IMR-90 (cell line): ENCODE measurements at regions not wholly inside any gene's neighbourhood (a gene's known extent, or its start where the extent isn't known, plus 50 kb on each side); places are given as distances from the start of the nearest gene placed in this dataset.
A peak's percentile ranks its signal among the peaks of the same experiment; 100 is the strongest.

ENCODE experiments used
- ATAC-seq: fragments of 200-7000 bp; cut with Tn5 transposase; 2 replicates; pipeline ENCODE4 v1.9.1; 2020; ENCODE audit warnings: low read depth, mild to moderate bottlenecking, moderate library complexity
- BruUV-seq: library from RNA; stranded (reverse); fragments of 400-500 nt; replicated peaks from 2 replicates; lab custom pipeline; 2021; lab: Mats Ljungman, UMichigan
- CTCF ChIA-PET: fragments of 300-600 bp; formaldehyde crosslinking; extraction: SDS; loops from one replicate; lab custom pipeline; 2021; ENCODE audit warnings: antibody characterized with exemption; lab: Yijun Ruan, JAX
- POLR2A ChIA-PET: fragments of 300-600 bp; sonication (Branson Sonifier 250); formaldehyde crosslinking; loops from one replicate; lab custom pipeline; 2022; ENCODE audit warnings: antibody characterized with exemption; ENCODE audit not compliant: unreplicated experiment; lab: Charles Lee
- DNase-seq: peaks from one replicate; pipeline ENCODE4 v3.0.0; 2013
- H2AFZ ChIP-seq: replicated peaks from 2 replicates; pipeline ENCODE3; 2013; ENCODE audit warnings: low read length, mild to moderate bottlenecking; ENCODE audit not compliant: poor library complexity
- H2AK5ac ChIP-seq: 2 replicates; pipeline ENCODE4 v1.6.1; 2013; ENCODE audit warnings: low read depth, low read length, inconsistent platforms
- H2AK9ac ChIP-seq: replicated peaks from 2 replicates; pipeline ENCODE3; 2013; ENCODE audit warnings: mild to moderate bottlenecking, low read depth, low read length, moderate library complexity; ENCODE audit not compliant: poor library complexity
- H2BK120ac ChIP-seq: 2 replicates; pipeline ENCODE4 v1.6.1; 2013; ENCODE audit warnings: low read depth, low read length, inconsistent platforms
- H2BK15ac ChIP-seq: 3 replicates; pipeline ENCODE4 v1.6.1; 2013; ENCODE audit warnings: low read depth, low read length, inconsistent platforms
- H2BK20ac ChIP-seq: 2 replicates; pipeline ENCODE4 v1.6.1; 2013; ENCODE audit warnings: low read depth, mild to moderate bottlenecking, inconsistent platforms, low read length, moderate library complexity
- H2BK5ac ChIP-seq: 2 replicates; pipeline ENCODE4 v1.6.1; 2013; ENCODE audit warnings: mild to moderate bottlenecking, low read depth, low read length, inconsistent platforms; ENCODE audit not compliant: poor library complexity, severe bottlenecking
- H3K14ac ChIP-seq: replicated peaks from 2 replicates; pipeline ENCODE4 v1.6.1; 2013; ENCODE audit warnings: low read depth, low read length, inconsistent platforms
- H3K18ac ChIP-seq: 2 replicates; pipeline ENCODE4 v1.6.1; 2013; ENCODE audit warnings: low read depth, low read length, control low read depth
- H3K23ac ChIP-seq: 2 replicates; pipeline ENCODE4 v1.6.1; 2013; ENCODE audit warnings: low read depth, low read length, inconsistent platforms
- H3K27ac ChIP-seq: 2 replicates; pipeline ENCODE4 v1.5.1; 2013; ENCODE audit warnings: mild to moderate bottlenecking, control low read depth, low read length; ENCODE audit not compliant: insufficient read depth
- H3K27me3 ChIP-seq: 2 replicates; pipeline ENCODE4 v1.6.1; 2013; ENCODE audit warnings: low read length; ENCODE audit not compliant: control insufficient read depth, insufficient read depth
- H3K36me3 ChIP-seq: 2 replicates; pipeline ENCODE4 v1.6.1; 2013; ENCODE audit warnings: low read length, mixed read lengths; ENCODE audit not compliant: control insufficient read depth, insufficient read depth
- H3K4ac ChIP-seq: 2 replicates; pipeline ENCODE4 v1.6.1; 2013; ENCODE audit warnings: low read depth, low read length, inconsistent platforms
- H3K4me1 ChIP-seq: 2 replicates; pipeline ENCODE4 v1.6.1; 2013; ENCODE audit warnings: low read length, mixed read lengths; ENCODE audit not compliant: control insufficient read depth, insufficient read depth
- H3K4me2 ChIP-seq: 2 replicates; pipeline ENCODE4 v1.6.1; 2013; ENCODE audit warnings: low read depth, mild to moderate bottlenecking, control low read depth, low read length, moderate library complexity
- H3K4me3 ChIP-seq: 2 replicates; pipeline ENCODE4 v1.5.1; 2013; ENCODE audit warnings: low read depth, mild to moderate bottlenecking, control low read depth, low read length, moderate library complexity; ENCODE audit not compliant: insufficient read depth
- H3K56ac ChIP-seq: 2 replicates; pipeline ENCODE4 v1.6.1; 2013; ENCODE audit warnings: low read length, inconsistent platforms; ENCODE audit not compliant: insufficient read depth; ENCODE audit errors: extremely low read depth
- H3K79me1 ChIP-seq, 2 experiments: 2 replicates each; pipeline ENCODE4 v1.6.1; 2013; ENCODE audit warnings: low read length in 2 of 2, inconsistent platforms in 1 of 2, low read depth in 1 of 2
- H3K9ac ChIP-seq: 2 replicates; pipeline ENCODE4 v1.6.1; 2013; ENCODE audit warnings: low read depth, low read length, control low read depth
- H3K9me1 ChIP-seq: 2 replicates; pipeline ENCODE4 v1.6.1; 2013; ENCODE audit warnings: low read length, inconsistent platforms; ENCODE audit not compliant: insufficient read depth
- H3K9me3 ChIP-seq: 2 replicates; pipeline ENCODE4 v1.6.1; 2013; ENCODE audit warnings: low read length; ENCODE audit not compliant: control insufficient read depth, insufficient read depth
- H4K20me1 ChIP-seq: 2 replicates; pipeline ENCODE4 v1.6.1; 2013; ENCODE audit warnings: low read length, inconsistent platforms; ENCODE audit not compliant: insufficient read depth
- H4K5ac ChIP-seq: 2 replicates; pipeline ENCODE4 v1.6.1; 2013; ENCODE audit warnings: mild to moderate bottlenecking, low read depth, low read length, control low read depth
- H4K8ac ChIP-seq, 2 experiments: 2 replicates each; pipeline ENCODE4 v1.6.1; 2013; ENCODE audit warnings: low read depth in 2 of 2, low read length in 2 of 2, control low read depth in 1 of 2, inconsistent platforms in 1 of 2
- H4K91ac ChIP-seq: 2 replicates; pipeline ENCODE4 v1.6.1; 2013; ENCODE audit warnings: low read depth, low read length, inconsistent platforms; ENCODE audit not compliant: insufficient read depth
- BHLHE40 ChIP-seq: fragments of 150-350 bp; IDR thresholded peaks from 2 replicates; pipeline ENCODE4 v1.6.1; 2016; ENCODE audit warnings: mild to moderate bottlenecking, low read depth, low read length
- CEBPB ChIP-seq: IDR thresholded peaks from 2 replicates; pipeline ENCODE4 v1.6.1; 2012; ENCODE audit warnings: low read depth, low read length, improper control_type of control experiment
- CHD1 ChIP-seq: IDR thresholded peaks from 2 replicates; pipeline ENCODE4 v1.6.1; 2012; ENCODE audit warnings: low read depth, low read length, improper control_type of control experiment
- CTCF ChIP-seq: conservative IDR thresholded peaks from 2 replicates; pipeline ENCODE4 v1.5.1; 2012; ENCODE audit warnings: mild to moderate bottlenecking, low read depth, low read length, improper control_type of control experiment
- ELK1 ChIP-seq: fragments of 150-350 bp; IDR thresholded peaks from 2 replicates; pipeline ENCODE4 v1.6.1; 2016; ENCODE audit warnings: low read depth, mild to moderate bottlenecking, low read length, moderate library complexity, borderline replicate concordance
- FOS ChIP-seq: fragments of 150-350 bp; IDR thresholded peaks from 2 replicates; pipeline ENCODE4 v1.6.1; 2016; ENCODE audit warnings: low read depth, low read length
- MAFK ChIP-seq: IDR thresholded peaks from 2 replicates; pipeline ENCODE4 v1.6.1; 2012; ENCODE audit warnings: low read depth, low read length, improper control_type of control experiment
- MXI1 ChIP-seq: IDR thresholded peaks from 2 replicates; pipeline ENCODE4 v1.6.1; 2012; ENCODE audit warnings: low read depth, mild to moderate bottlenecking, low read length, moderate library complexity, borderline replicate concordance
- NFE2L2 ChIP-seq: fragments of 150-350 bp; IDR thresholded peaks from 2 replicates; pipeline ENCODE4 v1.6.1; 2016; ENCODE audit warnings: low read depth, mild to moderate bottlenecking, low read length
- POLR2A ChIP-seq: IDR thresholded peaks from 2 replicates; pipeline ENCODE4 v1.6.1; 2012; ENCODE audit warnings: mild to moderate bottlenecking, low read depth, low read length
- RAD21 ChIP-seq: IDR thresholded peaks from 2 replicates; pipeline ENCODE4 v1.6.1; 2012; ENCODE audit warnings: low read length, improper control_type of control experiment
- RCOR1 ChIP-seq: IDR thresholded peaks from 2 replicates; pipeline ENCODE4 v1.6.1; 2012; ENCODE audit warnings: mild to moderate bottlenecking, low read length, improper control_type of control experiment; ENCODE audit not compliant: insufficient replicate concordance
- RFX5 ChIP-seq: IDR thresholded peaks from 2 replicates; pipeline ENCODE4 v1.8.0; 2012; ENCODE audit warnings: low read depth, mild to moderate bottlenecking, low read length, moderate library complexity
- SMC3 ChIP-seq: fragments of 150-350 bp; IDR thresholded peaks from 2 replicates; pipeline ENCODE4 v1.6.1; 2016; ENCODE audit warnings: low read depth, mild to moderate bottlenecking, antibody characterized with exemption, low read length, moderate library complexity
- USF2 ChIP-seq: fragments of 150-350 bp; IDR thresholded peaks from 2 replicates; pipeline ENCODE4 v1.6.1; 2017; ENCODE audit warnings: mild to moderate bottlenecking, antibody characterized with exemption, low read length, low read depth
- WGBS, 2 experiments: methylation state at CpG; one replicate each; pipeline versions ENCODE4 v1.1.5 to v1.1.7; 2013; ENCODE audit warnings: missing lambda C conversion rate in 2 of 2; ENCODE audit not compliant: insufficient read length in 1 of 2; ENCODE audit errors: extremely low coverage in 2 of 2; 5-methylcytosine and 5-hydroxymethylcytosine counted together
- dilution Hi-C: fragments of 300-500 bp; cut with HindIII; formaldehyde crosslinking; loops from one replicate; pipeline ENCODE4 v1.14.3; 2018; ENCODE audit warnings: low sequenced_read_pairs; ENCODE audit not compliant: unreplicated experiment
- in situ Hi-C: fragments of 300-500 bp; cut with MboI; formaldehyde crosslinking; loops from 3 replicates; pipeline ENCODE4 v1.14.3; 2019; ENCODE audit warnings: low sequenced_read_pairs, inconsistent platforms, mixed read lengths
- intact Hi-C: fragments of 100-400 bp; cut with micrococcal nuclease; formaldehyde crosslinking; loops from 2 replicates; pipeline ENCODE4 v1.10.0; 2022

GRCh38 chr6:149233056-149233715 is 84.3 kb upstream of the TAB2 start:
- no peak overlapping the region for H3K4me3 ChIP-seq
- H2AK9ac ChIP-seq: peak overlapping the region; percentile 26
- TF ChIP-seq BHLHE40 (peak; percentile 47; the same call in 1 of the 2 replicates), RAD21 (0 out of 2 replicates have a peak, but pooled peaks have one; percentile 11), ELK1 (no peak), CHD1 (no peak), CTCF (no peak), MAFK (no peak; the same call in 1 of the 2 replicates), RCOR1 (no peak), POLR2A (no peak), RFX5 (no peak), SMC3 (no peak), NFE2L2 (peak; percentile 9; the same call in 1 of the 2 replicates), CEBPB (no peak), FOS (peak; percentile 82), MXI1 (no peak), USF2 (no peak)

More at GRCh38 chr6:149233056-149233715, 84.3 kb upstream of the TAB2 start:
- Histone ChIP-seq H3K9me1 (peaks cover 10% of the 10 kb centered on the region), H4K20me1 (0 out of 2 replicates have a peak, but pooled peaks cover 3% of the 10 kb centered on the region), H4K91ac (peak overlapping the region; percentile 45), H4K8ac (peak overlapping the region; percentile 51 to 59; a peak in 2 of 4 replicates), H3K79me1 (no peaks in the 10 kb centered on the region), H3K23ac (no peak overlapping the region; the same call in 1 of the 2 replicates), H2BK20ac (peak overlapping the region; percentile 78), H3K4me1 (peaks cover 22% of the 10 kb centered on the region), H3K9ac (no peak overlapping the region), H3K36me3 (no peaks in the 10 kb centered on the region), H3K14ac (peak overlapping the region; percentile 73), H2AK5ac (peak overlapping the region; percentile 95), H3K18ac (peak overlapping the region; percentile 94), H3K56ac (no peak overlapping the region), H4K5ac (peak overlapping the region; percentile 85), H2BK120ac (peak overlapping the region; percentile 31), H3K9me3 (peaks cover 4% of the 10 kb centered on the region), H3K27ac (peak overlapping the region; percentile 72), H2BK15ac (peak overlapping the region; percentile 75; the same call in 2 of the 3 replicates), H2BK5ac (peak overlapping the region; percentile 4), H3K27me3 (peaks cover 7% of the 10 kb centered on the region), H3K4me2 (peak overlapping the region; percentile 57), H2AFZ (peak overlapping the region; percentile 52), H3K4ac (peak overlapping the region; percentile 51)
- ChIA-PET POLR2A (no interaction called here), CTCF (no interaction called here)
- 80% methylated on average over 1 of the region's 7 CpGs; no CpG with 5 or more reads in 1 of the 2 experiments for WGBS, 2 experiments
- intact Hi-C loops (no loop called here), in situ Hi-C loops (no loop called here), dilution Hi-C loops (no loop called here)
- peak; percentile 81 for ATAC-seq
- DNase-seq: peak; percentile 93
- BruUV-seq: no TSS peak
